K562 (cell line): ENCODE measurements at regions not wholly inside any gene's neighbourhood (a gene's known extent, or its start where the extent isn't known, plus 50 kb on each side); places are given as distances from the start of the nearest gene placed in this dataset.

Experiments
- ARID1B ChIP-seq: fragments of 450-650 bp; IDR thresholded peaks from 2 replicates; pipeline ENCODE4 v1.6.1; 2016; ENCODE audit warnings: antibody characterized with exemption, mild to moderate bottlenecking, inconsistent platforms
- C11orf30 ChIP-seq: fragments of 450-650 bp; IDR thresholded peaks from 2 replicates; pipeline ENCODE4 v1.6.1; 2016; ENCODE audit warnings: low read depth, mild to moderate bottlenecking
- CTCF ChIP-seq, 3 experiments: IDR thresholded peaks in 2 of 3; conservative IDR thresholded peaks in 1 of 3; 2 replicates each; pipeline ENCODE4 v1.5.1; 2011 to 2012; ENCODE audit warnings: low read length in 3 of 3, mild to moderate bottlenecking in 3 of 3, control low read depth in 2 of 3, improper control_type of control experiment in 1 of 3, inconsistent platforms in 1 of 3, low read depth in 1 of 3, mixed read lengths in 1 of 3, moderate library complexity in 1 of 3; ENCODE audit not compliant: insufficient read depth in 2 of 3
- E2F3 ChIP-seq: fragments of 250-450 bp; sonication (Bioruptor Pico); IDR thresholded peaks from 2 replicates; pipeline ENCODE4 v1.4.0; 2020; ENCODE audit warnings: mild to moderate bottlenecking
- E4F1 ChIP-seq: fragments of 250-450 bp; sonication (Bioruptor Pico); IDR thresholded peaks from 2 replicates; pipeline ENCODE4 v1.5.0; 2021; ENCODE audit warnings: mild to moderate bottlenecking, borderline replicate concordance
- JUNB ChIP-seq: fragments of 450-650 bp; formaldehyde crosslinking; conservative IDR thresholded peaks from 2 replicates; pipeline ENCODE4 v1.4.0; 2020; ENCODE audit warnings: mild to moderate bottlenecking
- MED1 ChIP-seq: sonication (generic); formaldehyde crosslinking; IDR thresholded peaks from 2 replicates; pipeline ENCODE4 v1.8.1; 2023; ENCODE audit warnings: missing genetic modification reagents, borderline replicate concordance
- MLX ChIP-seq, 2 experiments: fragments of 450-650 bp in 1 of 2; sonication (generic) in 1 of 2; formaldehyde crosslinking; conservative IDR thresholded peaks; 2 replicates each; pipeline versions ENCODE4 v1.4.0 to v1.8.1; 2020 to 2022; ENCODE audit warnings: mild to moderate bottlenecking in 1 of 2, missing genetic modification reagents in 1 of 2
- POU5F1 ChIP-seq: fragments of 150-350 bp; IDR thresholded peaks from 2 replicates; pipeline ENCODE4 v1.6.1; 2014; ENCODE audit warnings: borderline replicate concordance, low read length, low read depth, mild to moderate bottlenecking; ENCODE audit not compliant: partially characterized antibody
- SP1 ChIP-seq: sonication (generic); formaldehyde crosslinking; IDR thresholded peaks from 2 replicates; pipeline ENCODE4 v1.8.1; 2022; ENCODE audit warnings: mild to moderate bottlenecking, missing genetic modification reagents
- TCF7 ChIP-seq: sonication (generic); IDR thresholded peaks from 2 replicates; pipeline ENCODE4 v1.6.1; 2016; ENCODE audit warnings: antibody characterized with exemption, borderline replicate concordance
- UBTF ChIP-seq, 2 experiments: IDR thresholded peaks; 2 replicates each; pipeline ENCODE4 v1.6.1; 2012; ENCODE audit warnings: improper control_type of control experiment in 2 of 2, low read depth in 2 of 2, low read length in 2 of 2, borderline replicate concordance in 1 of 2
- USF1 ChIP-seq: sonication (generic); formaldehyde crosslinking; IDR thresholded peaks from 2 replicates; pipeline ENCODE4 v1.9.0; 2022; ENCODE audit warnings: mild to moderate bottlenecking, missing genetic modification reagents
- ZBTB7A ChIP-seq: IDR thresholded peaks from 2 replicates; pipeline ENCODE4 v1.6.1; 2011; ENCODE audit warnings: low read depth, mild to moderate bottlenecking, low read length, moderate library complexity, borderline replicate concordance; ENCODE audit not compliant: control insufficient read depth
- ZFP91 ChIP-seq: sonication (generic); formaldehyde crosslinking; IDR thresholded peaks from 2 replicates; pipeline ENCODE4 v1.8.0; 2022; ENCODE audit warnings: mild to moderate bottlenecking, missing genetic modification reagents
- ZNF785 ChIP-seq: fragments of 250-450 bp; sonication (Bioruptor Pico); IDR thresholded peaks from 2 replicates; pipeline ENCODE4 v1.4.0; 2020; ENCODE audit warnings: mild to moderate bottlenecking

- TF ChIP-seq ARID1B (no peak), MLX (CRISPR knock-in tag; conservative IDR thresholded peaks at IDR 0.05) (peak in 1 of 2 experiments; percentile 78; a peak in 1 of 4 replicates), POU5F1 (no peak), USF1 (CRISPR knock-in tag) (0 out of 2 replicates have a peak, but pooled peaks have one; percentile 17), C11orf30 (no peak), E4F1 (CRISPR knock-in tag) (0 out of 2 replicates have a peak, but pooled peaks have one; percentile 50), ZNF785 (CRISPR knock-in tag) (no peak), E2F3 (CRISPR knock-in tag) (0 out of 2 replicates have a peak, but pooled peaks have one; percentile 42), TCF7 (no peak), CTCF (IDR thresholded peaks at IDR 0.05 in 2 of 3, conservative IDR thresholded peaks at IDR 0.05 in 1 of 3; ENCODE audit: insufficient read depth in 2 of 3, low read depth in 1 of 3, low read length in 3 of 3) (no peak), ZBTB7A (no peak), ZFP91 (CRISPR knock-in tag) (no peak), UBTF (IDR thresholded peaks at IDR 0.05; ENCODE audit: borderline replicate concordance in 1 of 2, low read depth in 2 of 2, low read length in 2 of 2) (0 out of 4 replicates have a peak, but pooled peaks of 1 of the 2 experiments have one; percentile 36), JUNB (CRISPR knock-in tag) (0 out of 2 replicates have a peak, but pooled peaks have one; percentile 42), MED1 (CRISPR knock-in tag) (0 out of 2 replicates have a peak, but pooled peaks have one; percentile 30), SP1 (CRISPR knock-in tag) (no peak)
Measured at GRCh38 chr22:22176929-22177616, 67.5 kb upstream of the VPREB1 start (continued).
